22Rv1 (cell line): ENCODE measurements at regions not wholly inside any gene's neighbourhood (a gene's known extent, or its start where the extent isn't known, plus 50 kb on each side); places are given as distances from the start of the nearest gene placed in this dataset.

ENCODE experiments used
- H3K27ac ChIP-seq: fragments of 450-650 bp; 2 replicates; pipeline ENCODE4 v1.5.1; 2017
- CTCF ChIP-seq: fragments of 450-650 bp; IDR thresholded peaks from 2 replicates; pipeline ENCODE4 v1.5.1; 2017; ENCODE audit warnings: mild to moderate bottlenecking
- ZFX ChIP-seq: fragments of 450-650 bp; IDR thresholded peaks from 2 replicates; pipeline ENCODE4 v1.6.1; 2017; ENCODE audit warnings: antibody characterized with exemption, borderline replicate concordance

GRCh38 chr16:9499941-9500593, 408.6 kb downstream of the HAPSTR1 start:
- TF ChIP-seq CTCF, result no peak
- no peak for TF ChIP-seq ZFX
- no peak overlapping the region for H3K27ac ChIP-seq

- no peak overlapping the region for H3K27ac ChIP-seq
- TF ChIP-seq ZFX, result no peak
- TF ChIP-seq CTCF, result no peak
Measured at GRCh38 chr16:9500872-9501271, 409.4 kb downstream of the HAPSTR1 start.

DNA sequence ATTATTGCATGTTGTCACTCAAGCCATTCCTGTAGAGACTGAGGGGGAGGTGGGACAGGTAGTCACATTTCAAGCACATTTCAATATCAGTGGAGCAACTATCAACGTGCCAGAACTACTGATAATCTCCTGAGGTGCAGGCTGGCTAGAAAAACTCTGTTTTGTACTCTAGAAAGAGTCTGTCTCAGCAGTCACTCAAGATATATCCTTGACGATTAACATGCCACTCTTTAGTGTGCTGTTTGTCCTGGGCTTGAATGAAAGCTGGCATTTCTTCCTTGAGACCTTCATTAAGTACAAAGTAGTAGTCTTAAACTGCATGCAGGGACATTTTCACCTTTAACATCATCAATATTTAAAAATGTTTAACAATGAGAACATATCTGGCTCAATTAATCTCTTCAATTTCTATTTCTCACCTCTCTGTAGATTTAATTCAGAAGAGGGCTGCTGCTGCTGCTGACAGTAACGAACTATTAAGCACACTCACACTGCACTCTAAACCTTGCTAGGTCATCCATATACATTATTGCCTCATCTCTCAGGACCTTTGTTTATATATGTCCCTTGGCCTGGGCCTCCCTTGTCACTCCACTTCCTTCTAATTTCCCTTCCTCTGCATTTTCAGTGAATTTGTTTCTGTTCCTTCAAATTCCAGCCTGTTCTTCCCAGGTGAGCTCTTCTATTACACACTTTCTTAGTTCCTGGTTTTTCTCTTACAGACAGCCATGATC, 412.0 kb downstream of the HAPSTR1 start:
- TF ChIP-seq CTCF, result no peak
- no peak for TF ChIP-seq ZFX
- no peak overlapping the region for H3K27ac ChIP-seq

DNA sequence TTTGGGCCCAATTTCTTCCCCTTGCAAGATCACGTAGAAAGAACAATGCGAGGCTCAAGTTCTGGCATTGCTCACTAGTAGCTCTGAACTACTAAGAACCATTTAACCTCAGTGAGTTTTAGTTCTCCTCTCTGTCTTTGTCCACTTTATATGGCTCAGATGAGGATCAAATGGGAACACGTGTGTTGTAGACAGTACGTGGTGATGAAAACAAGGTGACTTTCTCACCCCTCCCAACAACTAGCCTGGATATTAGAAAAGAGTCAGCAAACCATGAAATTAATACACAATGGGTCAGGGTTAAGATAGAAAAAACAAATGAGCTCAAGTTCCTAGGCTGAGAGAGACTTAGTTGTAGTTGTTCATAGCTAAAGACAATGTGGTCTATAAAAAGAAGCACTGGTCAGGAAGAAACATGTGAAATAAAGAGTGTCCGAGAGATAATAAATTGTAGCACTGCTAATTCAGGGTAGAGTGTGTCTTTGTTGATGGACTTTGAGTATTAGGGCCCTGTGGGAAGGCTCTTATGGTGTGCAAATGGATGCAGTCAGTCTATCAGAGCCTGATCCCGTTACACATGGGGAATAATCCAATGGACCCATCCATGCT, 417.0 kb downstream of the HAPSTR1 start:
- TF ChIP-seq CTCF, result no peak
- TF ChIP-seq ZFX, result no peak

GRCh38 chr16:9509663-9510062, 418.2 kb downstream of the HAPSTR1 start:
- H3K27ac ChIP-seq, result no peak overlapping the region
- TF ChIP-seq CTCF, result no peak
- no peak for TF ChIP-seq ZFX

More for the DNA sequence above, 417.0 kb downstream of the HAPSTR1 start:
- H3K27ac ChIP-seq, result no peak overlapping the region

GRCh38 chr16:9511389-9511788, 419.9 kb downstream of the HAPSTR1 start:
- H3K27ac ChIP-seq, result no peak overlapping the region
- TF ChIP-seq CTCF (no peak), ZFX (no peak)

GRCh38 chr16:9516444-9516843, 425.0 kb downstream of the HAPSTR1 start:
- no peak overlapping the region for H3K27ac ChIP-seq
- TF ChIP-seq CTCF, result no peak
- TF ChIP-seq ZFX, result no peak
